Activated naive CD8-positive, alpha-beta T cell (primary cell): ENCODE measurements at regions not wholly inside any gene's neighbourhood (a gene's known extent, or its start where the extent isn't known, plus 50 kb on each side); places are given as distances from the start of the nearest gene placed in this dataset.

Source experiments
- H3K27ac Mint-ChIP-seq: one replicate; pipeline ENCODE4 v1.8.0; 2021; ENCODE audit warnings: mixed read lengths
- H3K27me3 Mint-ChIP-seq: one replicate; pipeline ENCODE4 v1.8.0; 2021; ENCODE audit warnings: mixed read lengths
- H3K36me3 Mint-ChIP-seq: one replicate; pipeline ENCODE4 v1.8.0; 2021; ENCODE audit warnings: mixed read lengths
- H3K4me1 Mint-ChIP-seq: one replicate; pipeline ENCODE4 v1.8.0; 2021; ENCODE audit warnings: low read depth, mixed read lengths
- H3K4me3 Mint-ChIP-seq: one replicate; pipeline ENCODE4 v1.8.0; 2021; ENCODE audit warnings: mild to moderate bottlenecking, mixed read lengths
- H3K9me3 Mint-ChIP-seq: one replicate; pipeline ENCODE4 v1.8.0; 2021; ENCODE audit warnings: low read depth, mixed read lengths

- no peak overlapping the region for H3K27ac Mint-ChIP-seq
- no peaks in the 10 kb centered on the region for H3K27me3 Mint-ChIP-seq
Measured at GRCh38 chr2:60368456-60368855, 185.0 kb downstream of the BCL11A start.

GRCh38 chr2:60366135-60366712, 187.2 kb downstream of the BCL11A start:
- H3K27me3 Mint-ChIP-seq, result no peaks in the 10 kb centered on the region

More at GRCh38 chr2:60368456-60368855, 185.0 kb downstream of the BCL11A start:
- no peaks in the 10 kb centered on the region for H3K36me3 Mint-ChIP-seq
- H3K4me1 Mint-ChIP-seq, result no peaks in the 10 kb centered on the region
- H3K9me3 Mint-ChIP-seq, result no peaks in the 10 kb centered on the region
- H3K4me3 Mint-ChIP-seq, result no peak overlapping the region

GRCh38 chr2:60365556-60365955, 187.9 kb downstream of the BCL11A start:
- no peak overlapping the region for H3K4me3 Mint-ChIP-seq
- peaks cover 4% of the 10 kb centered on the region for H3K9me3 Mint-ChIP-seq
- no peaks in the 10 kb centered on the region for H3K27me3 Mint-ChIP-seq
- H3K27ac Mint-ChIP-seq, result no peak overlapping the region
- no peaks in the 10 kb centered on the region for H3K36me3 Mint-ChIP-seq
- no peaks in the 10 kb centered on the region for H3K4me1 Mint-ChIP-seq

More at GRCh38 chr2:60366135-60366712, 187.2 kb downstream of the BCL11A start:
- no peak overlapping the region for H3K27ac Mint-ChIP-seq
- H3K4me3 Mint-ChIP-seq, result no peak overlapping the region
- no peaks in the 10 kb centered on the region for H3K4me1 Mint-ChIP-seq
- H3K36me3 Mint-ChIP-seq, result no peaks in the 10 kb centered on the region
- H3K9me3 Mint-ChIP-seq, result peaks cover 4% of the 10 kb centered on the region

GRCh38 chr2:60364491-60364890, 189.0 kb downstream of the BCL11A start:
- no peak overlapping the region for H3K4me3 Mint-ChIP-seq
- H3K27ac Mint-ChIP-seq, result no peak overlapping the region
- no peaks in the 10 kb centered on the region for H3K4me1 Mint-ChIP-seq
- no peaks in the 10 kb centered on the region for H3K36me3 Mint-ChIP-seq
- peaks cover 4% of the 10 kb centered on the region for H3K9me3 Mint-ChIP-seq
- H3K27me3 Mint-ChIP-seq, result no peaks in the 10 kb centered on the region

DNA sequence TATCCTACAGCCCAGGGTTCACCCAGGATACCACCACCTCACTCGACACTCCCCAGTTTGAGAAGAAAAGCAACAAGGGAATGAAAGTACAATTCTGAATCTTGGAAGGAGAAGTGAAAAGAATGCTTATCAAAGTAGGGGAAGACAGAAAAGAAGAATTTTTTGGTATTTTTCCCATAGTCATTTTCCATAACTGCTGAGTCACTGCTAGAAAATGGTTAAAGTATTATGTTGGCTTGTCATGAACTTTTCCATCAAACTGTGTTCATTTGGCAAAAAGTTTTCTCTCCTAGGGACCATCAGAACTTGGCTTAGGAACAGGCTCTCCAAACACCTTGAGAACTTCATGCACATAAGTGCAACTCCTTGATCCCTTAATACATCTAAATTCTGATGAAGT, 192.0 kb downstream of the BCL11A start:
- Mint-ChIP-seq H3K27ac (no peak overlapping the region), H3K27me3 (no peaks in the 10 kb centered on the region), H3K9me3 (peaks cover 4% of the 10 kb centered on the region), H3K4me1 (peaks cover under 1% of the 10 kb centered on the region), H3K36me3 (no peaks in the 10 kb centered on the region), H3K4me3 (no peak overlapping the region)

- Mint-ChIP-seq H3K27ac (no peak overlapping the region), H3K4me1 (peaks cover 8% of the 10 kb centered on the region), H3K4me3 (no peak overlapping the region), H3K9me3 (peaks cover 4% of the 10 kb centered on the region), H3K36me3 (no peaks in the 10 kb centered on the region), H3K27me3 (peaks cover 2% of the 10 kb centered on the region)
Measured at GRCh38 chr2:60359569-60359968, 193.9 kb downstream of the BCL11A start.

DNA sequence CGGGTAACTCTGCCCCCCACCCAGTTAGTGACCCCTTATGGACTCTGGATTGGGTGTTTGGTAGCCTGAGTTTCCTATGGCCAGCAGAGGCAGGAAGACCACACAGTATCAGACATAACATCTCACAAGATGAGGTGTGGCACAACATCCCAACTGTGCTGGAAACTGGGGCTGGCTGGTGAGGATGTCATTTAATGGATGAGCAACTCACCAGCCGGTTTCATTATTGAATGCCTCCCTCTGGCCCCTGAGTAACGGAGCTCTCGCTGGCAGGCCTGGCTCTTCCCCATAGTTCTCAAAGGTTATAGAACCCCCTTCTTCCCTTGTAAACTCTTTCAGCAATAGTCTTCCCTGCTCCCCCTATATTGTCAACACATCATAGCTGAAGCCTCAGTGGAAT, 195.0 kb downstream of the BCL11A start:
- Mint-ChIP-seq H3K9me3 (peaks cover 4% of the 10 kb centered on the region), H3K27me3 (peaks cover 2% of the 10 kb centered on the region), H3K36me3 (no peaks in the 10 kb centered on the region), H3K4me3 (no peak overlapping the region), H3K4me1 (peaks cover 8% of the 10 kb centered on the region), H3K27ac (no peak overlapping the region)

GRCh38 chr2:60357996-60358395, 195.5 kb downstream of the BCL11A start:
- Mint-ChIP-seq H3K9me3 (peaks cover 4% of the 10 kb centered on the region), H3K4me1 (peaks cover 8% of the 10 kb centered on the region), H3K36me3 (no peaks in the 10 kb centered on the region), H3K4me3 (no peak overlapping the region), H3K27ac (no peak overlapping the region), H3K27me3 (peaks cover 2% of the 10 kb centered on the region)

GRCh38 chr2:60356346-60356745, 197.1 kb downstream of the BCL11A start:
- Mint-ChIP-seq H3K27ac (no peak overlapping the region), H3K36me3 (no peaks in the 10 kb centered on the region), H3K4me1 (peaks cover 8% of the 10 kb centered on the region), H3K9me3 (no peaks in the 10 kb centered on the region), H3K27me3 (peaks cover 2% of the 10 kb centered on the region), H3K4me3 (no peak overlapping the region)

GRCh38 chr2:60355849-60356261, 197.6 kb downstream of the BCL11A start:
- Mint-ChIP-seq H3K4me1 (peaks cover 8% of the 10 kb centered on the region), H3K36me3 (no peaks in the 10 kb centered on the region), H3K27me3 (peaks cover 2% of the 10 kb centered on the region), H3K9me3 (no peaks in the 10 kb centered on the region), H3K4me3 (no peak overlapping the region), H3K27ac (no peak overlapping the region)

- Mint-ChIP-seq H3K27me3 (peaks cover 2% of the 10 kb centered on the region), H3K36me3 (no peaks in the 10 kb centered on the region), H3K27ac (no peak overlapping the region), H3K4me3 (no peak overlapping the region), H3K9me3 (no peaks in the 10 kb centered on the region), H3K4me1 (peaks cover 8% of the 10 kb centered on the region)
Measured at GRCh38 chr2:60354713-60355112, 198.7 kb downstream of the BCL11A start.

- Mint-ChIP-seq H3K27me3 (peaks cover 2% of the 10 kb centered on the region), H3K9me3 (no peaks in the 10 kb centered on the region), H3K4me3 (no peak overlapping the region), H3K4me1 (peaks cover 8% of the 10 kb centered on the region), H3K27ac (no peak overlapping the region), H3K36me3 (no peaks in the 10 kb centered on the region)
Measured at GRCh38 chr2:60353863-60354262, 199.6 kb downstream of the BCL11A start.

DNA sequence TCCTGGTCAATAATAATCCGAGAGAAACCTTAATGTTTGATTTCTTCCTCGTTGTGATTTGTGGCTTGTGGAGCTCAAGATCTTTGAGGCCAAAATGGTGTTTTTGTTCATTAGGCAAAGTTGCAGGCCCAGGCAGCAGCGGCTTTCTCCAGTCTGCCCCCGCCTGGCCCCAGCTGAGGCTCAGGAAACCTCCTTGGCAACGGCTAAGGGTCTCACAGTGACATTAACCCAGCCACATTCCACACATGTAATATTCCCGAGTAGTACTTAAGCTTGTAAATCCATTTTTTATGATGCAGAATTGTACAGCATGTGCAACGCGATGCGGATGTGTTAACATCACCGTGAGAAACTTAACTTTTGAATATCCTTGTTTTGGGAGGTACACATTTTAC, 200.1 kb downstream of the BCL11A start:
- H3K36me3 Mint-ChIP-seq, result no peaks in the 10 kb centered on the region
- H3K27me3 Mint-ChIP-seq, result peaks cover 2% of the 10 kb centered on the region
- H3K9me3 Mint-ChIP-seq, result no peaks in the 10 kb centered on the region
- H3K4me3 Mint-ChIP-seq, result no peak overlapping the region
- H3K4me1 Mint-ChIP-seq, result peaks cover 8% of the 10 kb centered on the region
- no peak overlapping the region for H3K27ac Mint-ChIP-seq

DNA sequence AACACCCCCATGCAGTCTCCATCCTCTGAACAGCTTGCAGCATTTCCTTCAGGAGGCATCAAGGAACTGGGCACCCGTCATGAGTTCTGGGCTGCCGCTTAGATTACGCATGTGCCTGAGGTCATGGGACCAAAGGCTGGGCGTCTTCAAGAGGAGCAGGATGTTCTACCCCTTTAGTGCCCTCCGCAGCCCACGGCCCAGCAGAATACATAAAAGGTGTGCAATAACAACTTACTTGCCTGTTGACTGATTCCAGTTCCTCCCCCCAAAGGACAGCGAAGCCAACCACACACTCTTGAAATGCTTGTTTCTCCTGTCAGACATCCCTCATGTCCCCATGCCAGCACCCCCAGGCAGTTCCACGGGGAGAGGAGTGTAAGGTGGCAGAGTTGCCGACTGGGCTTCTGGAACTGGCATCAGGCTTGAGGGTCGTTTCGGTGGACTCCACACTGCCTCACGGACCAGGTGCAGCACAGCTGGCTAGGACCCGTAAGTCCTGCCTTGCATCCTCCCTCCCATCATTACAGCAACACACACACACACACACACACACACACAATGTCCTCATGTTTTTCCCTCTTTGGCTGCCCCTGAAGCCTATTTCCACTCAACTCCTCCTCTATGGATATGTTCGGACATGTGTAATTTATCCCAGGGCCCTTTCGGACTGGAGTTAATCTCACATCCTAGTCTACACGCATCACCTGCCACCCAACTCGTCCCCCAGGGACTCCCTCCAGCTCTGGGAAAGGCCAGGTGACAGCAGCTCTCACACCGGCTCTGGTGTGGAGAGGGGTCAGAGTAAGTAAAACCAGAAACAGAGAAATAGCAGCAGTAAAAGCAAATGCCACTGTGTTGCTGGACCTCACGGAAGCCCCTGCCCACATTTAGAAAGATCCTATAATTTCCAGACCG, 200.7 kb downstream of the BCL11A start:
- H3K27me3 Mint-ChIP-seq, result peaks cover 2% of the 10 kb centered on the region
- no peaks in the 10 kb centered on the region for H3K36me3 Mint-ChIP-seq
- peaks cover 8% of the 10 kb centered on the region for H3K4me1 Mint-ChIP-seq
- no peak overlapping the region for H3K27ac Mint-ChIP-seq
- no peak overlapping the region for H3K4me3 Mint-ChIP-seq
- H3K9me3 Mint-ChIP-seq, result no peaks in the 10 kb centered on the region

DNA sequence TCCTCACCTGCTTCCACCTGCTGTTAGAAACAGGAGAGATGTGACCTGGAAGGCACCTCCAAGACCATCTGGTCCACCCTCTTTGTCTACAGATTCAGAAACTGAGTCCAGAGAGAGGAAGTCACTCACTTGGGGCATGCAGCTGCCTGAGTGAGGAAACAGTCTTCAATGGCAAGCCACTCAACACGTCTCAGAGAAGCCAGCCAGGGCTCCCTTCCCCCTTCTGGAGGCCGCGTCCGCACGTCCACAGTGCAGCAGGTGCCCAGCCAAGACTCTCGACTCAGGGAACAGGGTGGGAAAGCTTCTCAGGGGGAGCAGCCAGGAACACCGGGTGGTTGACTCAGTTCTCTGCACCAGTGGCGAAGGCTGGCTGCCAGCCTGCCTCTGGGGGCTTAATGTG, 201.7 kb downstream of the BCL11A start:
- Mint-ChIP-seq H3K4me1 (peaks cover 8% of the 10 kb centered on the region), H3K36me3 (no peaks in the 10 kb centered on the region), H3K9me3 (no peaks in the 10 kb centered on the region), H3K4me3 (no peak overlapping the region), H3K27ac (no peak overlapping the region), H3K27me3 (peaks cover 2% of the 10 kb centered on the region)
